ENCODE measurements at regions not wholly inside any gene's neighbourhood (a gene's known extent, or its start where the extent isn't known, plus 50 kb on each side); places are given as distances from the start of the nearest gene placed in this dataset.

GRCh38 chr3:55362210-55362960, 124.7 kb downstream of the WNT5A start:
- no peak for ATAC-seq
- TF ChIP-seq CTCF (IDR thresholded peaks at IDR 0.05), result no peak
- Histone ChIP-seq H3K27ac (no peak overlapping the region), H3K9me3 (no peaks in the 10 kb centered on the region), H3K4me1 (no peaks in the 10 kb centered on the region), H3K36me3 (no peaks in the 10 kb centered on the region), H3K27me3 (no peaks in the 10 kb centered on the region), H3K4me3 (no peak overlapping the region)
- no peak for DNase-seq
- intact Hi-C loops (cut with DNase I), result no loop called here

- H3K4me1 ChIP-seq, result no peaks in the 10 kb centered on the region
- TF ChIP-seq CTCF (IDR thresholded peaks at IDR 0.05), result no peak
- H3K36me3 ChIP-seq, result no peaks in the 10 kb centered on the region
- intact Hi-C loops (cut with DNase I), result no loop called here
- ATAC-seq, result no peak
- no peaks in the 10 kb centered on the region for H3K27me3 ChIP-seq
- no peak overlapping the region for H3K4me3 ChIP-seq
- DNase-seq, result no peak
- no peaks in the 10 kb centered on the region for H3K9me3 ChIP-seq
- no peak overlapping the region for H3K27ac ChIP-seq
These were observed 129.3 kb downstream of the WNT5A start for GRCh38 chr3:55357796-55358195.

DNA sequence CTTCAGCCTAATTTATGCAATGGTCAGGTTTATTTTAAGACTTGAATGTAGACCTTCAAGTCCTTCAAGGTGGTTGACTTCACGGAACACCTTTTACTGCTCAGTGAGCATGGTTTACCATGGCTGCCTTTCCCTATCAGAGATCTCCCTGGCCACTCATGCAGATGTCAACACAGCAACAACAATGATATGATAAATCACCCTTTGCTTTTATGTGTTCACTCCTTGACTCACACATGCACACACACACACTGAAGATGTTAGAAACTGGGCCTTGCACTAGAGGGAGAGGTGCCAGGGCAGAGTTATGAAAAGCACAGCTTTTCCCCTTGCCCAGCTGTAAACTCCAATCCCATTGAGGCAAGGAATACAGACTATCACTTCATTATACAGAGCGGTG, 134.4 kb downstream of the WNT5A start:
- Histone ChIP-seq H3K27me3 (no peaks in the 10 kb centered on the region), H3K27ac (no peak overlapping the region), H3K4me1 (no peaks in the 10 kb centered on the region), H3K4me3 (no peak overlapping the region), H3K36me3 (no peaks in the 10 kb centered on the region), H3K9me3 (no peaks in the 10 kb centered on the region)
- no peak for TF ChIP-seq CTCF (IDR thresholded peaks at IDR 0.05)
- ATAC-seq, result no peak
- DNase-seq, result no peak
- intact Hi-C loops (cut with DNase I), result no loop called here

DNA sequence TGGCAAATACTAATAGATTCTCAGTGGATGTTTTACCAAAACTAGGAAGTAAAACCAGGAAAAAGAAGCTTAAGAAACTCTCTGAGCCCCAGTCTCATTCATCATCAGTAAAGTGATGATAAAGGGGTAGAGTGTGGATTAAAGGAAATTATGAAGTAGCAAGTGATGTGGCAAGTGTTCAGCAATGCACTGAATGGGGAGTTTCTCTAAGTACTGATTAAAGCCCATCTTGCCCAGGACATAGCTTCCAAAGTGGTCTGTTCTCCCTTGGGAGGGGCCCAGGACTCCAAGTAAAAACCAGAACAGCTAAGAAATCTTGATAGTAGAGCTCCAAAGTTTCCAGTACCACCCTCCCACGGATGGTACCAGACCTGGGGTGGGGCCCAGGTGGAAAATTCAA, 137.3 kb downstream of the WNT5A start:
- Histone ChIP-seq H3K27me3 (no peaks in the 10 kb centered on the region), H3K27ac (no peak overlapping the region), H3K36me3 (no peaks in the 10 kb centered on the region), H3K9me3 (no peaks in the 10 kb centered on the region), H3K4me1 (no peaks in the 10 kb centered on the region), H3K4me3 (no peak overlapping the region)
- no peak for TF ChIP-seq CTCF (IDR thresholded peaks at IDR 0.05)
- intact Hi-C loops (cut with DNase I), result no loop called here
- ATAC-seq (no peak), DNase-seq (no peak)

GRCh38 chr3:55343486-55344357, 143.4 kb downstream of the WNT5A start:
- Histone ChIP-seq H3K36me3 (no peaks in the 10 kb centered on the region), H3K4me1 (no peaks in the 10 kb centered on the region), H3K9me3 (no peaks in the 10 kb centered on the region), H3K27me3 (no peaks in the 10 kb centered on the region), H3K27ac (no peak overlapping the region), H3K4me3 (no peak overlapping the region)
- ATAC-seq (peak; percentile 49), DNase-seq (no peak)
- intact Hi-C loops (cut with DNase I), result no loop called here
- no peak for TF ChIP-seq CTCF (IDR thresholded peaks at IDR 0.05)

All from upper lobe of right lung (tissue), 1 donor.